ENCODE measurements at regions not wholly inside any gene's neighbourhood (a gene's known extent, or its start where the extent isn't known, plus 50 kb on each side); places are given as distances from the start of the nearest gene placed in this dataset.

DNA sequence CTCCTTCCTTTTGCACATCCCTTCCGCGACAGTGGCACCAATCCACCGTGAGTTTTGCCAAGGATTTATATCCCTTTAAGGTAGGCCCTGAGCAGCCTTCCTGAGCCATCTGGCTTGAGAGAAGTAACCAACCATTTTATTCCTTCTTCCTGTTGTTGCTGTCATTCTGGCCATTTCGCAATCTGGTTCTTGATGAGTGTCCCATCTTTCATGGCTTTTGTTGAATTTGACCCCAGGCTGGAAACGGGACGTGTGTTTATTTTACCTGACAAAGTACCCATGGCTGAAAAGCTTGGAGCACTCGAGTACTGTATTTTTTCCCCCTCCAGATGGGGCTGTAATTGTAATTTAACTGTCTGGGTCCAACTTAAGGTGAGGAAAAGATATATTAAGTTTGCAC, 173.4 kb downstream of the WNT5A start:
- no peak for TF ChIP-seq POLR2A (IDR thresholded peaks at IDR 0.05)
- TF ChIP-seq, protein P1, sequence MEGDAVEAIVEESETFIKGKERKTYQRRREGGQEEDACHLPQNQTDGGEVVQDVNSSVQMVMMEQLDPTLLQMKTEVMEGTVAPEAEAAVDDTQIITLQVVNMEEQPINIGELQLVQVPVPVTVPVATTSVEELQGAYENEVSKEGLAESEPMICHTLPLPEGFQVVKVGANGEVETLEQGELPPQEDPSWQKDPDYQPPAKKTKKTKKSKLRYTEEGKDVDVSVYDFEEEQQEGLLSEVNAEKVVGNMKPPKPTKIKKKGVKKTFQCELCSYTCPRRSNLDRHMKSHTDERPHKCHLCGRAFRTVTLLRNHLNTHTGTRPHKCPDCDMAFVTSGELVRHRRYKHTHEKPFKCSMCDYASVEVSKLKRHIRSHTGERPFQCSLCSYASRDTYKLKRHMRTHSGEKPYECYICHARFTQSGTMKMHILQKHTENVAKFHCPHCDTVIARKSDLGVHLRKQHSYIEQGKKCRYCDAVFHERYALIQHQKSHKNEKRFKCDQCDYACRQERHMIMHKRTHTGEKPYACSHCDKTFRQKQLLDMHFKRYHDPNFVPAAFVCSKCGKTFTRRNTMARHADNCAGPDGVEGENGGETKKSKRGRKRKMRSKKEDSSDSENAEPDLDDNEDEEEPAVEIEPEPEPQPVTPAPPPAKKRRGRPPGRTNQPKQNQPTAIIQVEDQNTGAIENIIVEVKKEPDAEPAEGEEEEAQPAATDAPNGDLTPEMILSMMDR (IDR thresholded peaks at IDR 0.05) = no peak

Data from body of pancreas (tissue), 4 donors.